CD4-positive, alpha-beta T cell treated with Interleukin-2 at 100 ng/mL for 4 hours (primary cell): ENCODE measurements at regions not wholly inside any gene's neighbourhood (a gene's known extent, or its start where the extent isn't known, plus 50 kb on each side); places are given as distances from the start of the nearest gene placed in this dataset.

Experiments used
- DNase-seq: peaks from one replicate; pipeline ENCODE4 v3.0.0-alpha.2; 2020; ENCODE audit warnings: low spot score

DNA sequence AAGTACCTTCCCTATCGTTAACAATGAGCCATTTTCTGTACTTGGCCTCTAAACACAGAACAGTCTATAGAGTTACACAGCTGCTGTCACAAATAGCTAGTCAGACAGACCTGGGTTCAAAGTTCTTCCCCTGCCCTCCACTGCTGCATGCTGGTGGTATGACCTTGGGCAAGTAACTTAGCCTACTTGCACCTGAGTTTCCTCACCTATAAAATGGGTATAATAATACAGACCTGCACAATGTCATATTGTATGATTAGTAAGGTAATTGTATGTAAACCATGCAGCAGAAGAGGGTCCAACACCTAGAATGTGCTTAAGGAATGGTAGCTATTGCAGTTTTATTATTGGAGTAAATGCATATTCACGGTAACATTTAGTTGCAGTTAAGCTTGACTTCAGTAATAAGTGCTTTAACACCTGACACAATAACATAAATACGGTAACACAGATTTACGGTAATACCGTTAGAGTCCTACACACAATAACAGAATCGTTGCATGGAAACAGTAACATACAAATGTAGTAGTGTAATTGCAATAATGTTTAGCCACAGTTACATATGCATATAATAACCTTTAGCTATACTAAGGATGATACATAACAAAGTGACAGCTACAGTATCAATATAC is 193.3 kb upstream of the CSF3R start:
- no peak for DNase-seq

DNA sequence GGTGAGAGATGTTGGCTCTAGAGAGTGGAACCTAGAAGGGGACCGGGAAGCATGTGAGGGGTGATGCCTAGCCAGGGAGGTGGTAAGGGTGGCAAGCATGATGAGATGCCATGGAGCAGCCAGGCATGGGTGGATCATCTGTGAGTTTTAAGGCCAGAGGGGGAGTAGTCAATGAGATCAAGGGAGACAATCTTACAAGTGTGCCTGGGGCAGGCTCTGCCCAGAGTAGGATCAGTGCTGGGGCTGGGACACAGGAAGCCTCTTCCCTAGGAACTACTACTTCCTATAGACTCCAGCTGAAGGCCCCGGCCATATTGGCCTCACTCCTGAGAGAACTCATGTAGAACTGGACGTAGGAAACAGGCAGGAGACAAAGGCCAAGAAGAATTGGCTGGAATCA is 192.4 kb upstream of the CSF3R start:
- no peak for DNase-seq

DNA sequence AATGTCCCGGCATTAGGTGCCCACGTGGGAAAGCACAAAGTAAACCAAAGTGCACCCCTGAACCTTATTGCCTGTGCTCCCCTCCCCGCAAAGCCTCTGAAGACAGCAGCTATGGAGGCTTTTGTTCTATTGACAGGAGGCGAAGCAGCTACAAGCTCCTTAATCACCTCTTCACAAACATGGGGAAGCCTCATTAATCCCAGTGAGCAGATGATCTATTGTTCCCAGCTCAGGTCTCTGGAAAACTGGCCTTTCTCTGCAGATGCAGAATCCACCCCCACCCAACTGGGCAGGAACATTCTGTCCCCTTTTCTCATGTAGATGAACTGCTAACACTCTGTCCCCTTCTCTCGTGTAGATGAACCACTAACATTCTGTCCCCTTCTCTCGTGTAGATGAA is 190.5 kb upstream of the CSF3R start:
- DNase-seq, result no peak

DNA sequence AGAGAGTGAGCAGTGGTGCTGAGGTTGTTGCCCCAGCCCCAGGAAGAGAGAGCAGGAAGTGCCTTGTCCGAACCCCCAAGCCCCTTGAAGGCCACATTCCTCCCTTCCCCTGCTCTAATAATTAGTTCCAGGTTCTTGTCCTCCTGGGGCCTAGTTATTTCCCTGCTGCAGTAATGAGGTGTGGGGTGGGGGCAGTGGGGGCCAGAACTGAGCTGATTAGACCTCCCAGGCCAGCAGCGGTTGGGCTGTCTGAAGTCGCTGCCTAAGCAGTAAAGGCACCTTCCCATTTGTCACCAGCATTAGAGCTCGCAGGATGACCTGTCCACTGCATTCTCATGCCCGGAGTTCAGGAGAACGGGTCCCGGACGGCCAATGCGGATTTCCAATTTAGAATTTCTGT is 186.5 kb upstream of the CSF3R start:
- no peak for DNase-seq

DNA sequence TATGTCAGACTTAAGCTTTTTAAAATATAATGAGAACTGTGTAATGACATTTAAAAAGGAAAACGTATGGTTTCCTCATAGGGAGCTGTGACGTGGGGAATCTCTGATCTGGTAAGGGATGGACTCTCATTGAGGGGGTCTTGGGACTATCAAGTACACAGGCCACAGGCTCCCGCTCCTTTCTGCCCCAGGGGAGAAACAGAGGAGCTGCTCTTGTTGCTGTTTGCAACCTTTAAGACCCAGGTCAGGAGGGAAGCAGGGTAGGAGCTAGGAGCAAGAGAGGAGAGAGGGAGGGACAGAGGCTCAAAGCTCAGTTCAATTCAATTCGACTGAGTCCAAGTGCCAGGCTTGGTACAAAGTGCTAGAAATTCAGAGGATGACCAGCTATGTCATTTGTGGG is 185.1 kb upstream of the CSF3R start:
- DNase-seq, result no peak

DNA sequence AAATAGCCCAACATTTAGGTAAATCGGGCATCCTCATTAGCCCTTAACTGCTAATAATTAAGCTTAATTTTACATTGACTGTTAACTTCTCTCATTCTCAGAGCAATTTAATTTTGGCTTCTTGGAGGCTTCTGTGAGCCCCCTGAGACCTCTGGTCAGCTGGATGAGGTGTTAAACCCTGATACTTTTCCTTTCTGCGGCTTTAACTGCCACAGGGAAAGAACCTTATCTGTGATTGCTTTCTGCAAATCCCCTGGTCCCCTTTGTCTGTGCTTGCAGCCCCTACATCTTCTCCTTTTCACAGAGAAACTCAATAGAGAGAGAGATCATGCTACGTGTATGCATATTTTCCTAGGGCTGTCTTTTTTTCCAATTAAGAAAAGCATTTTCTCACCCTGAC is 184.5 kb upstream of the CSF3R start:
- no peak for DNase-seq

DNA sequence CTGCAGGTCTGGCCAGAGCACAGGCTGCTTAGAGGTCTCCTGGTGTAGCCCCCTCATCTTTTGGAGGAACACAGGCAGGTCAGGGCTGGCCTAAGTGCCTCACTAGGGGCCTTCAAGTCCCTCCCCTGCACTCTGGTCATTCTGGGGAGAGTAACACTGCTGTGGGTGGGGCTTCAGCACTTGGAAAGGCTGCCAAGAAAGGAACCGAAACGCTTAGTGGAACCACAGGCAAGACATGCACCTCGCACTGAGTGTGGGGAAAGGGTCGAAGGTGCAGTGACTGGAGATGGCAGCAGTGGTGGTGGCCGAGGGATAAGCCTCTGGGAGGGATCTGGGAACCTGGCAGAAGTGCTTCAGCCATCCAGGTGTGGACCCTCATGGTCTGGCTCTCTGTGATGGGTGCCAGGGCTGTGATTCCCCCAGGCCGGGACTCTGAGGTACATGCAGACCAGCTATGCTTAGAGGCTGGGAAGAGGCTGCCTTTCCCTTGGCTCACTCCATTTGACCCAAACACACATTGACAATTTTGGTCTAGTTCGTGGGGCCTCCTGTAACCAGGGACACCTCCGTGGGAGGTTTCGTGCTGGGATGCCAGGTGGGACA is 182.9 kb upstream of the CSF3R start:
- DNase-seq, result no peak

DNA sequence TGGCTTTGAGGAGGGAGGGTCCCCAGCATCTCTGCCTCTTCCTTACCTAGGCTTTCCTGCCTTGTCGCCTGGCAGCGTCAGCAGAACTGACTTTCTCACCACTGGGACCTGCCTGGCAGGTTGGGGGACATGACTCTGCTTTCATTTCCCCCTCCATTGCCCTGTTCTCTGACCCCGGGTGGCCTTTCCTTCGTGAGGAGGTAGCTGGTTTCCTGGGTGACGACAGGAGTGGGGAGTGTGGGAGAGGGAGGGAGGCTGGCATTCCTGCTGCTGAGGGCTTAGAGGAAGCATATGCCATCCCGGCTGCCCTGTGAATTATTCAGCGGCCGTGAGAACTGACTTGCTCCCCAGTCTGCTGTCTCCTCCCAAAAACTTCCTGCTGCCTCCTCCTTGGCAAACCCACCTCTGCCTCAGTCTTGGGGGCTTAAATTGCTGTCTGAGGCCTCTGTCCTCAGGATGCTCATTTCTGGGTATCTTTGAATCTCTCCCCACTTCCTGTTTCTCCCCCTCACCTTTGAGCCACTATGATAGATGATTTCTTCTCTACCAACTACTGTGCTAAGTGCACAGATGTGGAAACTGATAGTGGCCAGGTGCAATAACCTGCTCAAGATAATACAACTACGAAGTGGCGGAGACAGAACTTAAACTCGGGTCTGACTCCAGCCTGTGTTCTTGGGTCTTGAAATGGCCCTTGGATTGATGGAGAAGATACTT is 182.0 kb upstream of the CSF3R start:
- DNase-seq, result no peak

DNA sequence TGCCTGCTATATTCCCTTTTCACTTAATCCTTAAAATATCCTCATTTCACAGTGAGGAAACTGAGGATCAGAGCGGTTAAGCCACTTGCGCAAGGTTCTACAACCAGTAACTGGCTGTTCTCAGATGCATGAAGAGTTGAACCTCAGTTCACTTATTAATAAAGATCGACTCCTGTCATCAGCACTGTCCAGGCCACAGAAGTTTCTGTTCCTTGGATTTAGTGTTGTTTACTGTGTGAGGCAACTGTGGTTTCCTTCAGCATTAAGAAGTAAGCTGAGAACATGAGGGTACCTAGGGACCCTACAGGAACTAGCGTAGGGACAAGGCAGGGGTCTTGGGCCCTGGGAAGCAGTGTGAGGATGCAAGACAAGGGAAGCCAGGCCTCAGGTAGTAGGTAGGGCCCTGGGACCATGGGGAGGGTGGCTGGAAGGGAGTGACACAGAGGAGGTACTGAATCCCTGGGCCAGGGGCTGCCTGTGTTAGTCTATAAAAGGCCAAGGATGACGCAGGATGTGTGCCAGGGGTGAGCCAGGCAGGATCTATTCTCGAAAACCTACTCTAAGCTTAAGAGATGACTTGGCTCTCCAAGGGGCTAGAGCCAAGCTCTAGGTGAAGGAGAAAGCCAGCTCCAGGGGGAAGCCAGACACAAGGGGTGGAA is 181.2 kb upstream of the CSF3R start:
- no peak for DNase-seq

DNA sequence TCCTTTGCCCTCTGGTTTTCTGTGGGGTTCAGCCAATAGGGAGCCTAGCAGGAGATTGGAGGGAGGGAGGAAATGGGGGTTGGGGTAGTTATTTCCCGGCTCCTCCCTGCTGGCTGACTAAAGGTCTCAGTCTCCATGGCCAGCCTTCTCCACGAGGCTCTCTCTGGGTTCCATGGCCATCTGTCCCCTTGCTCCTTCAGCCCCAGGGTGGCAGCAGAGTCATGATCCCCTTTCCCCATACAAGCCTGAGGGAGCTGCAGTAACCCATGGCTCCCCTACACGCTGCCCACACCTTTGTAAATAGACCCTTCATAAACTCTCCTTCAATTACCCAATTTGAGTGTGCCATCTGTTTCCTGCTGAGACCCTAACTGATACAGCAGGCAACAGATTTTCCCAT is 176.1 kb upstream of the CSF3R start:
- no peak for DNase-seq

DNA sequence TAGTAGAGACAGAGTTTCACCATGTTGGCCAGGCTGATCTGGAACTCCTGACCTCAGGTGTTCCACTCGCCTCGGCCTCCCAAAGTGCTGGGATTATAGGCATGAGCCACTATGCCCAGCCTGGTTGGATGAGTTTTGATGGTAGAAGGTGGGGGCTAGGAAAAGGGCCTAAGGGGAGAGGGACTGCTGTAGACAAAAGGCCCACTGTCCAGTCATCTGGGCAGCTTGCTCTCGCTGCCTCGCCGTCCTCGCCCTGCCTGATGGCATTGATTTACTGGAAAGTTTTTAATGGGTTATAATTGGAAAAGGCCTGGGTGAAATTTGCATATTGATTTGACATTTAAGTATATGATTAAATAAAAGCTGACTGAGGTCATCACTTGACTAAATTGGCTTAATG is 175.1 kb upstream of the CSF3R start:
- DNase-seq, result no peak

DNA sequence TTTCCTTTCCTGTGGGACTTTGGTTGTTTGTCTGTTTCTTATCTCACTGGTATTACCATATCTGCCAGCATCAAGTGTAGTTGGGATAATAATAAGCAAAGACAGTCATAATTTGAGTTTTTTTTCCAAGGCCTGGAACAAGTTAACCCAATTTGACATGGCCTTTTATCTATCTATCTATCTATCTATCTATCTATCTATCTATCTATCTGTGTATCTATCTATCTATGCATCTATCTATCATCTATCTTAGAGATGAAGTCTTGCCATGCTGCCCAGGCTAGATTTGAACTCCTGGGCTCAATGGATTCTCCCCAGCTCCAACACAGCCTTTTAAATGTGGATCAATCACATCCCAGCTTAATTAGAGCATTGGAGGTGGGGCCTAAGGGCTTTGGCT is 174.1 kb upstream of the CSF3R start:
- DNase-seq, result no peak

DNA sequence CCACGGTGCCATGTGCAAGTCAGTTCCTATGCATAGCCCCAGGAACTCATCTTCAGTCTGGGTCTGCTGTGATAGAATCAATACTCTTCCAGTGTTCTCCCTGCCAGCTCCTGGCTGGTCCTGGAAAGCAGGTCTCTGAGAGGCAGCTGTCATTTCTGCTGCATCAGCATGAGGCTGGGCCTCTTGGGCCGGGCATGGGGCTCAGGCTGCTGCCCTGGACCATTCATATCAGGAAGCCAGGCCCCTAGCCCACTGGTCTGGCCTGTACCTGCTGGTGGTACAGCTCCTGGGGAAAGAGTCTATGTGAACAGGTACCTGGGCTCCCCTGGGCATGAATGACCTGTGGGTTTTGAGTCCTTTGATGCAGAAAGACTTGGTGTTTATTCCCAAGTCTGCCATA is 173.6 kb upstream of the CSF3R start:
- no peak for DNase-seq

DNA sequence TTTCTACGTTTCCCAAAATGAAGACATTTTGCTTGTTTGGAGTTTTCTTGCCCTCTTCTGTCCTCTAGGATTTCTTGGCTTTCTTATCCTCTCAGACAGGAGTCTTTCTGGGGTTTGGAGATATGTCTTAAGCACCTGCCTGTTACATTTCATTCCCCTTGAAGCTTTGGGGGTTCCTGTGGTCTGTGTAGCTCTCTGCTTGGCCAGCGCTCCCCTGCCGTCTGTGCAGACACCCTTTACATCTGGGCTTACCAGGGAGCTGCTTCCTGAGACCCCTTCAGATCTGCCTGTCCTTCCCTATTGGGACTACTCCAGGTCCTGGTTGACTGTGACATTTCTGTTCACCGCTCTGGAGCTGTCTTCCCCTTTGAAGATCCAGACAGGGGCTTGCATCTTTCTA is 171.9 kb upstream of the CSF3R start:
- no peak for DNase-seq

DNA sequence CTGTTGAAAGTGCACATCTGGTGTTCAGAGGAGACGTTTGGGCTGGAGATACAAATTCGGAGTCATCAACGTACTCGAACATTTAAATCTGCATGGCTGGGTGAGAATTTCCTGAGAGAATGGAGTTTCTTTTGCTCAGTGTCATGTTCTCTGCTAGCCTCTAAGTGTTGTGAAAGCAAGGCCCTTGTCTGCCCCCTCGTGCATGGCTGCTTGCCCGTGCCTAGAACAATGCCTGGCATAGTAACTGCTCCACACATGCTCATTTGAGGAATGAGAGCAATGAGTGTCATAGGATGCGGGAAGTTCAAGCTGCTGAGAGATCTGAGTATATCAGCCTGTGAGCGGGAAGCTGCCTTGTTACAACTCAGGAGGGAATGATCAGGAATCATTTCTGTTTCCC is 171.1 kb upstream of the CSF3R start:
- no peak for DNase-seq

DNA sequence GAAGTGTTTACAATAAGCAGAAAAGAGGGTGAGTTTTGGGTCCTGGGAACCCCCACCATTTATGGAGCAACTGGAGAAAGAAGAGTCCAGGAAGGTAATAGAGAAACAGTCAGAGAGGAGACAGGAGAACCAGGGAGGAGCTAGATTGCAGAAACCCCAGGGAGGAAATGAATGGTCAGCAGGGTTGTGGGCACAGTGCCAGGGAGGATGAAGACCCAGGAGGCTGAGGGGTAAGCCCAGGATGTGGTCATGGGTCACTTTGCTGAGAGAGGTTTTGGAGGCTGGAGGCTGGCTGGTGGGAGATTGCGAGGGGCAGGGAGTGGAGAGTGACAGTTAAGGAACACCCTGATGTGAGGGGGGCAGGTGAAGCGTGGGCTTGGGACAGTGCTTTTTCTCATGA is 169.9 kb upstream of the CSF3R start:
- DNase-seq, result no peak

DNA sequence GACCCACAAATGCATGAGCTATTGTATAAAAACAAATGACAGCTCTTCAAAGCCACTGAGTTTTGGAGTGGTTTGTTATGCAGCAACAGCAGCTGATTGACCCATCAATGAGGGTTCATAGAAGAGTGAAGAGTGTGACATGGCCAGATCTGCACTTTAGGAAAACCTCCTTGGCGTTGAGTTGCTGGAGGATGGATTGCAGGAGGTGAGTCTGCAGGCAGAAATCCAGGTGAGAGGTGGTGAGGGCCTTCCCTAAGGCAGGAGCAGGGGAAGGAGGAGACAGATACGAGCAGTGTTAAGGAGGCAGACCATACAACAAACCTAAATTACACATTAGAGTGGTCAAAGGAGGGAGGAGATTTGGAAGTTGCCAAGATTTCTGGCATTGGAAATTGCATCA is 169.3 kb upstream of the CSF3R start:
- no peak for DNase-seq

DNA sequence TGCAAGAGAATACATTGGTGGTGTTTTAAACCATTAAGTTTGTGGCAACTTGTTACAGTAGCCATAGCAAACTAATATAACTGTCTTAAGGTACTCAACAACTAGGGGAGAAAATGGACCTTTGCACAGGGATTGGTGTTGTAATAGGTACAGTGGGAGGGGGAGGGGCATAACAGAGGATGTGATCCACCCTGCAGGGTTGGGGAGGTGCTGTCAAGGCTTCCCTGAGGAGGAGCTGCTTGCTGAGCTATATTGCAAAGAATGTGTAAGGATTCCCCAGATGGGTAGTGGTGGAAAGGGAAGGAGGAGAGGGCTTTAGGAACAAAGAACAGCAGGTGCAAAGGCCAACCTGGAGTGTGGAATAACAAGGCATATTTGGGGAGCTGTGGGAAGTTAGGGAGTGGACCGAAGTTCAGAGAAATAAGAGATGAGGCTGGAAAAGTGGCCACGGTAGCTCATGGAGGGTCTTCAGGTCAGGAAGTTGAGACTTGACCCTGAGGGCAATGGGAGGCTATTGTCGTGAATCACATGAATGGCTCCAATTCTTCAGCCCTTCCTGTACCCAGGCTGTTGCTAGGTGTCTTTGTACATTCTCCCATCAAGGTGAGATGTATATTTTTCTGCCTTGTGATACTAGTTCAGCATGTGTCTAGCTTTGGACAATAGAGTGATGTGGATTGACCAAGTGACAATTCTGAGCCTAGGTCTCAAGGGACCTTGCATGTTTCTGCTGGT is 168.6 kb upstream of the CSF3R start:
- no peak for DNase-seq

DNA sequence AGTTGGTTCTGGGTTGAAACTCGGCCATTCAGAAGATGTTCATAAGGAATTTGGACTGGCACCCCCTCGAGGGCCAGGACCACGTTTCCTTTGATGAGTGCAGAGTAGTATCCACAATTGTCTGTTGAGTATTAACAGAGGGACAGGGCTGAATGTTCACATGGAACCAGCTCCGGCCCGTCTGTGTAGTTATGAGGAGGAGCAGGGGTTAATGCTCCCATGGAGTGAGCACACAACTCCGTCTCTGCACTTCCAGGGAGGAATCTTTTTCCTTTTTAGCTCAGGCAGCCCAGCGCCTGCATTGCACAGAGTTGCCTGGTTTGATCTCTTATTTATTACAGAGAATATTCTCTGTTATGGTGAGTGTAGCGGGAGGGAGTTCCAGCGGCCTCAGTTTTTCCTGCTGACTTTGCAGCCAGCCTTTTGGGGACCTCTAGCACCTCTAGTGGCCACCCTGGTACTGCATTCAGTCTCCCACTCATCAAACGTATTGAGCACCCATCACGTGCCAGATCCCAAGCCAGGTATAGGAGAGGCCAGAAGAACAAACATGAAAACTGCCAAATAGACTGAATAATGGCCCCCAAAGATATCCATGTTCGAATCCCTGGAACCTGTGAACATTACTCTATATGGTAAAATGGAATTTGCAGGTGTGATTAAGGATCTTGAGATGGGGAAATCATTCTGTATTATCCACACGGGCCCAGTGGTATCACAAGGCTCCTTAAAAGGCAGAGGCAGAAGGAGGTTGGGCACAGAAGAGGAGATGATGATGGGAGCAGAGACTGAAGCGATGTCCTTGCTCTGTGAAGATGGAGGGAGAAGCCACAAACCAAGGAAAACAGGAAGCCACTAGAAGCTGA is 167.7 kb upstream of the CSF3R start:
- DNase-seq, result peak; percentile 52

DNA sequence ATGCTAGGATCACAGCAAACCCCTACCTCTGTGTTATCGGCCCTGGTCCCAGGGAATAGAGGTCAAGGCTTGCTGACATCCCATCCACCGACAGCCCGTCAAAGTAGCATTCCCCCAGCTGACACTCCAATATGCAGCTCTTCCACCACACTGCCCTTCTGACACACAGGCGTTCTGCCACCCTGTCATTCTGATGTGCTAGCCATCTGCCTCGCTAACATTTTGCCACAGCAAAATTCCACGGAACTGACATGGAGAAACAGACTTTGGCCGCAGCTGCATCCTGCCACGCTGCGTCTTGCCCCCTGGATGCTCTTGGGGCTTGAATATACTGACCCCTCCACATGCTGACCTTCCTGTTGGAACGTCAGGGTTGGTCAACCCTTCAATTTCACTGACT is 163.2 kb upstream of the CSF3R start:
- DNase-seq, result no peak

DNA sequence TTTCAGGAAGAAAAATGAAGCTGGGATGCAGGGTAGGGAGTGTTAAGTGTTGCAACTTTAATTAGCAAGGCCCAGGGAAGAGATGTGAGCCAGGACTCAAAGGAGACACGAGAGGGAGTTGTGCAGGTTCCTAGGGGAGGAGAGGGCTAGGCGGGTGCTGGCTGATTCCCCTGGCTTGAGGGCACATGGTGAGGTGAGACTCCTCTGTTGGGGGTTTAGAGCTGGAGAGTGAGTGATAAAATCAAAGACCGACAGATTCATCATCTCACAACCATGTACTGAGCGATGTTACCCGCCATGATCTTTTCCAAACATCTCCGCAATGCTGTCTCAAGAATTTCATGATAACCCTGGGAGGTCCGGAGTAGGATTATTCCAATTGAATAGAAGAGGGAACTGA is 161.8 kb upstream of the CSF3R start:
- no peak for DNase-seq
